ENCODE measurements at regions not wholly inside any gene's neighbourhood (a gene's known extent, or its start where the extent isn't known, plus 50 kb on each side); places are given as distances from the start of the nearest gene placed in this dataset.

DNA sequence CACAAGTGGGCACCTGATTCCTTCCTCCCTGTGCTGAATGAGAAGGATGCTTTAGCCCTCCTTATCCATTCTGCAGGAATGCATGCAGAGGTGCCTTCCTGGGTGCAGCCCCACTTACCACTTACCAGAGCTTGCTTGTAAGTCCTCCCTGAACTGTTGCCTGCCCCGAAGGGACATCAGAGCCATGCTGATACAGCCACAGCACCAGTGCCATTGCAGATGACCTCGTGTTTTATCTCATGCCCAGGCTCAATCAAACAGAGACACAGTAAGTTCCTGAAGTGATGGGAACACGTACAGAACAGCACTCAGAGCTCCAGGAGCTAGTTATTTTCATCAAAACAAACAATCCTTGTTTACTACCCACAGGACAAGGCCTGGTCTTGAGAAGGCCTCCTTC is 81.9 kb downstream of the ATP1A1 start:
- TF ChIP-seq, protein P1, sequence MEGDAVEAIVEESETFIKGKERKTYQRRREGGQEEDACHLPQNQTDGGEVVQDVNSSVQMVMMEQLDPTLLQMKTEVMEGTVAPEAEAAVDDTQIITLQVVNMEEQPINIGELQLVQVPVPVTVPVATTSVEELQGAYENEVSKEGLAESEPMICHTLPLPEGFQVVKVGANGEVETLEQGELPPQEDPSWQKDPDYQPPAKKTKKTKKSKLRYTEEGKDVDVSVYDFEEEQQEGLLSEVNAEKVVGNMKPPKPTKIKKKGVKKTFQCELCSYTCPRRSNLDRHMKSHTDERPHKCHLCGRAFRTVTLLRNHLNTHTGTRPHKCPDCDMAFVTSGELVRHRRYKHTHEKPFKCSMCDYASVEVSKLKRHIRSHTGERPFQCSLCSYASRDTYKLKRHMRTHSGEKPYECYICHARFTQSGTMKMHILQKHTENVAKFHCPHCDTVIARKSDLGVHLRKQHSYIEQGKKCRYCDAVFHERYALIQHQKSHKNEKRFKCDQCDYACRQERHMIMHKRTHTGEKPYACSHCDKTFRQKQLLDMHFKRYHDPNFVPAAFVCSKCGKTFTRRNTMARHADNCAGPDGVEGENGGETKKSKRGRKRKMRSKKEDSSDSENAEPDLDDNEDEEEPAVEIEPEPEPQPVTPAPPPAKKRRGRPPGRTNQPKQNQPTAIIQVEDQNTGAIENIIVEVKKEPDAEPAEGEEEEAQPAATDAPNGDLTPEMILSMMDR (IDR thresholded peaks at IDR 0.05; ENCODE audit: low read depth, low read length) = no peak
- H3K4me3 ChIP-seq (replicated peaks in 1 of 2; ENCODE audit: low read depth in 2 of 2, low read length in 2 of 2) = no peak overlapping the region
- no peak for DNase-seq (ENCODE audit: low read depth in 2 of 2)

DNA sequence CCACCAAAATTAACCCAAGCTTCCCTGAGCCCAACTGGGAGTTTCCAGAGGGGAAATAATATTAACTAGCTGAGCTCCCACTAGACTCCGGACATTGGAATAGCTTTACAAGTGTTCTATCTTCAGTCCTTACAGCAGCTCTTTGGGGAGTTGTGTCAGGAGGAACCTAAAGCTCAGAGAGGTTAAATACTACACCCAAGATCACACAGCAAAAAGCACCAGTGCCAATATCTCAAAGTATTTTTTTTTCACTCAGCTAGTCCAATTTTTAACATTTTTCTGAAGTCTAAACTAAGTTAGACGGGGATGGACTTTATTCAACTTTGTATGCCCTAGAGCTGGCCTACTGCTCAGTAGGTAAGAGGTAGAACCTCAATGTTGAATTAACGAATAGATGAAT is 82.5 kb downstream of the ATP1A1 start:
- H3K4me3 ChIP-seq (replicated peaks in 1 of 2; ENCODE audit: low read depth in 2 of 2, low read length in 2 of 2) = no peak overlapping the region
- TF ChIP-seq, protein P1 (IDR thresholded peaks at IDR 0.05; ENCODE audit: low read depth, low read length) = no peak
- no peak for DNase-seq (ENCODE audit: low read depth in 2 of 2)

DNA sequence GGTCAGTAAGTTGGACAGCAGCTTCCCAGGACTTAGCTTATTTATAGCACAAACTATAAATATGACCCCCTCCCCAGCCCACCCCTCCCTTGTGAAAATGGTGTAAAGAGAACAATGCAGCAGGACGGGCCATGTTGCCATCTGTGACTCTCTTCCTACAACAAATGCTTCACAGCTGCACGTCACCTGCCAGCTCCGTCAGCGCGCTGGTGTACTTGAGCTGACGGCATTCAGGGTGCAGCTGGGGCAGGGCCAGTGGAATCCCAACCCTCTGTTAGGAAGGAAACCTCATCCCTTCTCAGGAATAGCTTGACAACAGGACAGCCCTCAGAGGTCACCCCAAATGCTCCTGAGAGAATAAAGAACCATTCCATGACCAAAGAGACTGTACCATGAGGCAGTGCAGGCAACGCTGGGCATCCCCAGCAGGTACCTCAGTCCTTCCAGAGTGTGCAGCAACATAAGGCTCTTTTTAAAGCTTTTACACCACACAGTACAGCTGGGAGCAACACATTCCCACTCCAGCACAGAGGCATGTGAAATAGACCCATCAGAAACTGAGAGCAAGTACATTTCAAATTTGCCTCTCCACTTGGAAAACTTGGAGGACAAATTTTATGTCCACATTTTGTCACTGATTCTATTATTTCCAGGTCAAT is 85.0 kb downstream of the ATP1A1 start:
- DNase-seq (ENCODE audit: low read depth in 2 of 2) = no peak
- TF ChIP-seq, protein P1 (IDR thresholded peaks at IDR 0.05; ENCODE audit: low read depth, low read length) = no peak
- H3K4me3 ChIP-seq (replicated peaks in 1 of 2; ENCODE audit: low read depth in 2 of 2, low read length in 2 of 2) = no peak overlapping the region

DNA sequence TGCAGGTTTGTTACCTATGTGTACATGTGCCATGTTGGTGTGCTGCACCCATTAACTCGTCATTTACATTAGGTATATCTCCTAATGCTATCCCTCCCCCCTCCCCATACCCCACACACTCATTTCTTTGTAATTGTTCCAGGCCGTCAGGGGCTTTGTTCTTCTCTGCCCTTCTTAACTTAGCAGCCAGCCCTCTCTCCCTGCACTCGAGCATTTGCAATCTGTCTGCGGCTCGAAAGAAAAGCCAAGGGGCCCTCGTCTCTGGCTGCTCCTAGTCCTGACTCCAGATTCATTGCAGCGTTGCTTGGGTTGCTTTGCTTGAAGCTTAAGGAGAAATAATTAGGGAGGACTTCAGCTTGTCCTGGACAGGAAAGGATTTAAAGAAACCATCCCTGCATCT is 85.7 kb downstream of the ATP1A1 start:
- TF ChIP-seq, protein P1 (IDR thresholded peaks at IDR 0.05; ENCODE audit: low read depth, low read length) = no peak
- no peak for DNase-seq (ENCODE audit: low read depth in 2 of 2)
- no peak overlapping the region for H3K4me3 ChIP-seq (replicated peaks in 1 of 2; ENCODE audit: low read depth in 2 of 2, low read length in 2 of 2)

DNA sequence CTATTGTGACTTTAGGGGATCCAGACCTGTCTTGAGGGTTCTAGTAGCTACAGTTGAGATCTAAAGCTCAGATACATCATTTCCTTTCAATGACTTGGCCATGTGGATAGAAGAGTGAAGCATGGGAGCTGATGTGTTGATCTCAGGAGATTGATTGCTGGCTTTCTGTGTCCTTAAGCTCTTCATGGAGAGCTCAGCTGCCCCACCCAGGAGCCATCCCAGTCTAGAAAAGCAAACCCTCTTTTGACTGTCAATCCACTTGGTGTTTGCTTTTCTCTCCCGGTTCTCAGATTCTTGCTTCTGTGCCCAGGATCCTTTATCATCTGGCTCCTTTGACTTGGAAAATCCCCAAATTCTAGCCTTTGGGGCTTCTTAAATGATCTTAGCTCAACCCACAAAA is 87.2 kb downstream of the ATP1A1 start:
- TF ChIP-seq, protein P1 (IDR thresholded peaks at IDR 0.05; ENCODE audit: low read depth, low read length) = no peak
- no peak overlapping the region for H3K4me3 ChIP-seq (replicated peaks in 1 of 2; ENCODE audit: low read depth in 2 of 2, low read length in 2 of 2)
- peak in 1 of 2 donors; percentile 22 for DNase-seq (ENCODE audit: low read depth in 2 of 2)

DNA sequence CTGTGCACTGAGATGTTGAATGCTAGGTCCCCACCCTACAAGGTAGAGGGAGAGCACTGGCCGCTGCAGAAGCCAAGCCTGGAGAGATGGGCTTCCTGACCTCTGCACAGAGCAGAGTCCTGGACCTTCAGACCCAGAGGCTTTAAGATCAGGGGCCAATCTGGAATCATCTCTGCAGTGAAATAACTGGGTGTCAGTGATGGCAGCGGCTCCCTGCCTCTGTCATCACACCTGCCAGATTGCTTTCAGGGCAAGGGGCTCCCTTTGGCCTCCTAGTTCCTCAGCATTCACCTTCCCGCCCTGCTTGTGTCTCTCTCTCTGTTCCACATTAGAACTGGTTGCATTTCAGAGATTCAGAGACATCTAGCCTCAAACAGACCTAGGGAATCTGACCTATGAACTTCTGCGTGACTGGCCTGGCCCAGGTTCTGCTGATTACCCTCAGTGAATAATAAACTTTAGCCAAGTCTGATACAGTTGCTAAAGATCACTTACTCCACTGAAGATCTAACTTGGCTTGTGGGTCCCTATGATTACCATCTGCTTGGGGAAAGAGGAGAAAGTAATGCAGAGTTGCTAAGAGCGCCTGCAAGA is 87.8 kb downstream of the ATP1A1 start:
- H3K4me3 ChIP-seq (replicated peaks in 1 of 2; ENCODE audit: low read depth in 2 of 2, low read length in 2 of 2) = no peak overlapping the region
- DNase-seq (ENCODE audit: low read depth in 2 of 2) = no peak
- TF ChIP-seq, protein P1 (IDR thresholded peaks at IDR 0.05; ENCODE audit: low read depth, low read length) = no peak
